HEK293 (cell line): ENCODE measurements at regions not wholly inside any gene's neighbourhood (a gene's known extent, or its start where the extent isn't known, plus 50 kb on each side); places are given as distances from the start of the nearest gene placed in this dataset.

Experiments used
- CTCF ChIA-PET: fragments of 350-600 bp; formaldehyde crosslinking; extraction: SDS; loops from one replicate; lab custom pipeline; 2021; ENCODE audit warnings: antibody characterized with exemption; lab: Yijun Ruan, JAX
- POLR2A ChIA-PET: fragments of 300-600 bp; formaldehyde crosslinking; extraction: SDS; loops from one replicate; lab custom pipeline; 2020; ENCODE audit warnings: antibody characterized with exemption, inconsistent platforms; lab: Yijun Ruan, JAX
- H3K27ac ChIP-seq: fragments of 200-500 bp; sonication (Bioruptor generic); 2 replicates; pipeline ENCODE4 v1.5.1; 2014; ENCODE audit warnings: low read depth, low read length, control low read depth, inconsistent platforms; ENCODE audit errors: extremely low read depth
- H3K36me3 ChIP-seq, 2 experiments: fragments of 200-500 bp in 1 of 2; sonication (Bioruptor generic) in 1 of 2; 1 replicate in 1 of 2; 2 replicates in 1 of 2; pipeline ENCODE4 v1.5.1; 2014 to 2017; ENCODE audit warnings: inconsistent platforms in 2 of 2, low read length in 2 of 2; ENCODE audit not compliant: control insufficient read depth in 2 of 2, insufficient read depth in 1 of 2
- H3K4me1 ChIP-seq: fragments of 200-500 bp; sonication (Bioruptor generic); 2 replicates; pipeline ENCODE4 v1.5.1; 2014; ENCODE audit warnings: mild to moderate bottlenecking, low read length, inconsistent platforms; ENCODE audit not compliant: control insufficient read depth, insufficient read depth
- H3K4me3 ChIP-seq: 2 replicates; pipeline ENCODE4 v1.5.1; 2011; ENCODE audit warnings: low read depth, mild to moderate bottlenecking, control low read depth, low read length, moderate library complexity
- H3K9me3 ChIP-seq: fragments of 200-500 bp; sonication (Bioruptor generic); 2 replicates; pipeline ENCODE4 v1.5.1; 2014; ENCODE audit warnings: low read depth, low read length, inconsistent platforms; ENCODE audit not compliant: control insufficient read depth, insufficient read depth
- GLI2 ChIP-seq: fragments of 450-650 bp; formaldehyde crosslinking; IDR thresholded peaks from 2 replicates; pipeline ENCODE4; 2017; ENCODE audit warnings: missing biosample characterization, missing genetic modification characterization, low read depth, borderline replicate concordance
- GLIS1 ChIP-seq: fragments of 450-650 bp; formaldehyde crosslinking; IDR thresholded peaks from 2 replicates; pipeline ENCODE4 v1.5.1; 2016; ENCODE audit warnings: missing biosample characterization, missing genetic modification characterization
- MZF1 ChIP-seq: fragments of 450-650 bp; formaldehyde crosslinking; IDR thresholded peaks from 2 replicates; pipeline ENCODE4 v1.5.1; 2017; ENCODE audit warnings: missing biosample characterization, missing genetic modification characterization, borderline replicate concordance
- ZNF24 ChIP-seq: fragments of 450-650 bp; formaldehyde crosslinking; IDR thresholded peaks from 2 replicates; pipeline ENCODE4 v1.5.1; 2016; ENCODE audit warnings: missing biosample characterization, missing genetic modification characterization
- ZNF248 ChIP-seq: fragments of 450-650 bp; formaldehyde crosslinking; IDR thresholded peaks from 2 replicates; pipeline ENCODE4 v1.5.1; 2017; ENCODE audit warnings: missing biosample characterization, missing genetic modification characterization
- ZNF311 ChIP-seq: fragments of 450-650 bp; formaldehyde crosslinking; IDR thresholded peaks from 2 replicates; pipeline ENCODE4 v1.5.1; 2017; ENCODE audit warnings: missing biosample characterization, missing genetic modification characterization, borderline replicate concordance
- ZNF324 ChIP-seq: fragments of 450-650 bp; formaldehyde crosslinking; IDR thresholded peaks from 2 replicates; pipeline ENCODE4 v1.5.1; 2016; ENCODE audit warnings: missing biosample characterization, missing genetic modification characterization
- ZNF416 ChIP-seq: fragments of 450-650 bp; formaldehyde crosslinking; IDR thresholded peaks from 2 replicates; pipeline ENCODE4 v1.5.1; 2016; ENCODE audit warnings: missing biosample characterization, missing genetic modification characterization
- ZNF530 ChIP-seq: fragments of 450-650 bp; formaldehyde crosslinking; IDR thresholded peaks from 2 replicates; pipeline ENCODE4 v1.5.1; 2016; ENCODE audit warnings: low read depth, missing biosample characterization, missing genetic modification characterization
- ZNF654 ChIP-seq: fragments of 450-650 bp; formaldehyde crosslinking; IDR thresholded peaks from 2 replicates; pipeline ENCODE4 v1.5.1; 2016; ENCODE audit warnings: low read depth, missing biosample characterization, missing genetic modification characterization
- ZNF664 ChIP-seq: fragments of 450-650 bp; formaldehyde crosslinking; IDR thresholded peaks from 2 replicates; pipeline ENCODE4 v1.5.1; 2016; ENCODE audit warnings: missing biosample characterization, missing genetic modification characterization
- ZNF677 ChIP-seq: fragments of 450-650 bp; IDR thresholded peaks from 2 replicates; pipeline ENCODE4 v1.5.0; 2018; ENCODE audit warnings: missing biosample characterization, mild to moderate bottlenecking, missing genetic modification characterization, moderate library complexity
- TF ChIP-seq, protein P1 (sequence below): sonication (generic); formaldehyde crosslinking; IDR thresholded peaks from 2 replicates; pipeline ENCODE4 v1.8.1; 2022; ENCODE audit warnings: mild to moderate bottlenecking, moderate library complexity, missing genetic modification reagents
- TF ChIP-seq, protein P2 (sequence below): fragments of 450-650 bp; formaldehyde crosslinking; IDR thresholded peaks from 2 replicates; pipeline ENCODE4 v1.5.0; 2017; ENCODE audit warnings: missing biosample characterization, missing genetic modification characterization, borderline replicate concordance
- TF ChIP-seq, protein P3 (sequence below): fragments of 450-650 bp; formaldehyde crosslinking; IDR thresholded peaks from 2 replicates; pipeline ENCODE4 v1.5.1; 2016; ENCODE audit warnings: missing biosample characterization, missing genetic modification characterization
- TF ChIP-seq, protein P4 (sequence below): fragments of 450-650 bp; formaldehyde crosslinking; IDR thresholded peaks from 2 replicates; pipeline ENCODE4 v1.5.1; 2016; ENCODE audit warnings: missing biosample characterization, missing genetic modification characterization
- TF ChIP-seq, protein P5 (sequence below): IDR thresholded peaks from 2 replicates; pipeline ENCODE4 v1.6.1; 2011; ENCODE audit warnings: mild to moderate bottlenecking, low read depth, low read length, borderline replicate concordance
- TF ChIP-seq, protein P6 (sequence below): fragments of 450-650 bp; formaldehyde crosslinking; IDR thresholded peaks from 2 replicates; pipeline ENCODE4 v1.5.1; 2016; ENCODE audit warnings: missing biosample characterization, missing genetic modification characterization

DNA sequence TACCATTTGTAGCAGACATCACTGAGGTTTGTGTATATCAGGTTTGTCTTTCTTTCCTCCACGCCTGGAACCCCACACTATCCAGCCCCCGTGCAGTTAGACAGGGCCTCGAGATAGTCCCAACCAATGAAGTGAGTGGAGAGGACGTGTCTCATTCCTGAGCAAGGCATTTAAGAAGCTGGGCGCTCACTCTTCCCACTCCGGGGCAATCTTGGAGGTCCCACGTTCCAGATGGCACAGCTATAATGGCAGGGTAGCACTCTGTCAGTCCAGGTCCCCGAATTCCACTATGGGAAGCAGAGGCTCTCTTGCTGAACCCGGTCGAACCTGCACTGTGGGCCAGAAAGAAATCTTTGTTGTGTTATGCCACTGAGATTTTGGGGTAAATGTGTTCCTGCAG, 57.3 kb upstream of the CSF3R start:
- POLR2A ChIA-PET, result no interaction called here
- Histone ChIP-seq H3K9me3 (no peaks in the 10 kb centered on the region), H3K4me3 (no peak overlapping the region), H3K36me3 (no peaks in the 10 kb centered on the region), H3K27ac (no peak overlapping the region)
- TF ChIP-seq ZNF416 (no peak), ZNF664 (tag by site-specific recombination) (no peak), ZNF654 (tag by site-specific recombination) (no peak), ZNF530 (tag by site-specific recombination) (no peak), ZNF311 (tag by site-specific recombination) (no peak), GLIS1 (tag by site-specific recombination) (no peak), MZF1 (tag by site-specific recombination) (no peak), ZNF677 (tag by site-specific recombination) (no peak), ZNF248 (tag by site-specific recombination) (no peak), GLI2 (tag by site-specific recombination) (no peak), ZNF324 (tag by site-specific recombination) (no peak), ZNF24 (tag by site-specific recombination) (no peak)
- TF ChIP-seq, protein P1, sequence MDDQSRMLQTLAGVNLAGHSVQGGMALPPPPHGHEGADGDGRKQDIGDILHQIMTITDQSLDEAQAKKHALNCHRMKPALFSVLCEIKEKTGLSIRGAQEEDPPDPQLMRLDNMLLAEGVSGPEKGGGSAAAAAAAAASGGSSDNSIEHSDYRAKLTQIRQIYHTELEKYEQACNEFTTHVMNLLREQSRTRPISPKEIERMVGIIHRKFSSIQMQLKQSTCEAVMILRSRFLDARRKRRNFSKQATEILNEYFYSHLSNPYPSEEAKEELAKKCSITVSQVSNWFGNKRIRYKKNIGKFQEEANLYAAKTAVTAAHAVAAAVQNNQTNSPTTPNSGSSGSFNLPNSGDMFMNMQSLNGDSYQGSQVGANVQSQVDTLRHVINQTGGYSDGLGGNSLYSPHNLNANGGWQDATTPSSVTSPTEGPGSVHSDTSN (CRISPR knock-in tag), result no peak
- TF ChIP-seq, protein P2, sequence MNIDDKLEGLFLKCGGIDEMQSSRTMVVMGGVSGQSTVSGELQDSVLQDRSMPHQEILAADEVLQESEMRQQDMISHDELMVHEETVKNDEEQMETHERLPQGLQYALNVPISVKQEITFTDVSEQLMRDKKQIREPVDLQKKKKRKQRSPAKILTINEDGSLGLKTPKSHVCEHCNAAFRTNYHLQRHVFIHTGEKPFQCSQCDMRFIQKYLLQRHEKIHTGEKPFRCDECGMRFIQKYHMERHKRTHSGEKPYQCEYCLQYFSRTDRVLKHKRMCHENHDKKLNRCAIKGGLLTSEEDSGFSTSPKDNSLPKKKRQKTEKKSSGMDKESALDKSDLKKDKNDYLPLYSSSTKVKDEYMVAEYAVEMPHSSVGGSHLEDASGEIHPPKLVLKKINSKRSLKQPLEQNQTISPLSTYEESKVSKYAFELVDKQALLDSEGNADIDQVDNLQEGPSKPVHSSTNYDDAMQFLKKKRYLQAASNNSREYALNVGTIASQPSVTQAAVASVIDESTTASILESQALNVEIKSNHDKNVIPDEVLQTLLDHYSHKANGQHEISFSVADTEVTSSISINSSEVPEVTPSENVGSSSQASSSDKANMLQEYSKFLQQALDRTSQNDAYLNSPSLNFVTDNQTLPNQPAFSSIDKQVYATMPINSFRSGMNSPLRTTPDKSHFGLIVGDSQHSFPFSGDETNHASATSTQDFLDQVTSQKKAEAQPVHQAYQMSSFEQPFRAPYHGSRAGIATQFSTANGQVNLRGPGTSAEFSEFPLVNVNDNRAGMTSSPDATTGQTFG (tag by site-specific recombination), result no peak
- TF ChIP-seq, protein P3, sequence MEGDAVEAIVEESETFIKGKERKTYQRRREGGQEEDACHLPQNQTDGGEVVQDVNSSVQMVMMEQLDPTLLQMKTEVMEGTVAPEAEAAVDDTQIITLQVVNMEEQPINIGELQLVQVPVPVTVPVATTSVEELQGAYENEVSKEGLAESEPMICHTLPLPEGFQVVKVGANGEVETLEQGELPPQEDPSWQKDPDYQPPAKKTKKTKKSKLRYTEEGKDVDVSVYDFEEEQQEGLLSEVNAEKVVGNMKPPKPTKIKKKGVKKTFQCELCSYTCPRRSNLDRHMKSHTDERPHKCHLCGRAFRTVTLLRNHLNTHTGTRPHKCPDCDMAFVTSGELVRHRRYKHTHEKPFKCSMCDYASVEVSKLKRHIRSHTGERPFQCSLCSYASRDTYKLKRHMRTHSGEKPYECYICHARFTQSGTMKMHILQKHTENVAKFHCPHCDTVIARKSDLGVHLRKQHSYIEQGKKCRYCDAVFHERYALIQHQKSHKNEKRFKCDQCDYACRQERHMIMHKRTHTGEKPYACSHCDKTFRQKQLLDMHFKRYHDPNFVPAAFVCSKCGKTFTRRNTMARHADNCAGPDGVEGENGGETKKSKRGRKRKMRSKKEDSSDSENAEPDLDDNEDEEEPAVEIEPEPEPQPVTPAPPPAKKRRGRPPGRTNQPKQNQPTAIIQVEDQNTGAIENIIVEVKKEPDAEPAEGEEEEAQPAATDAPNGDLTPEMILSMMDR, result no peak
- TF ChIP-seq, protein P4, sequence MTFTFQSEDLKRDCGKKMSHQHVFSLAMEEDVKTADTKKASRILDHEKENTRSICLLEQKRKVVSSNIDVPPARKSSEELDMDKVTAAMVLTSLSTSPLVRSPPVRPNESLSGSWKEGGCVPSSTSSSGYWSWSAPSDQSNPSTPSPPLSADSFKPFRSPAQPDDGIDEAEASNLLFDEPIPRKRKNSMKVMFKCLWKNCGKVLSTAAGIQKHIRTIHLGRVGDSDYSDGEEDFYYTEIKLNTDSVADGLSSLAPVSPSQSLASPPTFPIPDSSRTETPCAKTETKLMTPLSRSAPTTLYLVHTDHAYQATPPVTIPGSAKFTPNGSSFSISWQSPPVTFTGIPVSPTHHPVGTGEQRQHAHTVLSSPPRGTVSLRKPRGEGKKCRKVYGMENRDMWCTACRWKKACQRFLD (tag by site-specific recombination), result no peak
- TF ChIP-seq, protein P5, sequence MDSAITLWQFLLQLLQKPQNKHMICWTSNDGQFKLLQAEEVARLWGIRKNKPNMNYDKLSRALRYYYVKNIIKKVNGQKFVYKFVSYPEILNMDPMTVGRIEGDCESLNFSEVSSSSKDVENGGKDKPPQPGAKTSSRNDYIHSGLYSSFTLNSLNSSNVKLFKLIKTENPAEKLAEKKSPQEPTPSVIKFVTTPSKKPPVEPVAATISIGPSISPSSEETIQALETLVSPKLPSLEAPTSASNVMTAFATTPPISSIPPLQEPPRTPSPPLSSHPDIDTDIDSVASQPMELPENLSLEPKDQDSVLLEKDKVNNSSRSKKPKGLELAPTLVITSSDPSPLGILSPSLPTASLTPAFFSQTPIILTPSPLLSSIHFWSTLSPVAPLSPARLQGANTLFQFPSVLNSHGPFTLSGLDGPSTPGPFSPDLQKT, result no peak
- TF ChIP-seq, protein P6, sequence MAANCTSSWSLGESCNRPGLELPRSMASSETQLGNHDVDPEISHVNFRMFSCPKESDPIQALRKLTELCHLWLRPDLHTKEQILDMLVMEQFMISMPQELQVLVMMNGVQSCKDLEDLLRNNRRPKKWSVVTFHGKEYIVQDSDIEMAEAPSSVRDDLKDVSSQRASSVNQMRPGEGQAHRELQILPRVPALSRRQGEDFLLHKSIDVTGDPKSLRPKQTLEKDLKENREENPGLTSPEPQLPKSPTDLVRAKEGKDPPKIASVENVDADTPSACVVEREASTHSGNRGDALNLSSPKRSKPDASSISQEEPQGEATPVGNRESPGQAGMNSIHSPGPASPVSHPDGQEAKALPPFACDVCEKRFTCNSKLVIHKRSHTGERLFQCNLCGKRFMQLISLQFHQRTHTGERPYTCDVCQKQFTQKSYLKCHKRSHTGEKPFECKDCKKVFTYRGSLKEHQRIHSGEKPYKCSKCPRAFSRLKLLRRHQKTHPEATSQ, result no peak
- TF ChIP-seq, all 188 proteins: peak for 0
- no peaks in the 10 kb centered on the region for H3K4me1 ChIP-seq
- CTCF ChIA-PET, result no interaction called here
